Activated CD4-positive, alpha-beta T cell treated with anti-CD3 and anti-CD28 coated beads for 36 hours (primary cell): ENCODE measurements at regions not wholly inside any gene's neighbourhood (a gene's known extent, or its start where the extent isn't known, plus 50 kb on each side); places are given as distances from the start of the nearest gene placed in this dataset.

ENCODE experiments used
- ATAC-seq: fragments of 200-7000 bp; cut with Tn5 transposase; one replicate; pipeline ENCODE4 v1.10.0; 2021; ENCODE audit warnings: mild to moderate bottlenecking, moderate library complexity
- CTCF ChIA-PET: fragments of 350-600 bp; sonication (Branson Sonifier 250); formaldehyde crosslinking; loops from one replicate; lab custom pipeline; 2021; ENCODE audit warnings: antibody characterized with exemption; lab: Charles Lee
- POLR2A ChIA-PET: fragments of 350-600 bp; sonication (Branson Sonifier 250); formaldehyde crosslinking; loops from one replicate; lab custom pipeline; 2021; ENCODE audit warnings: antibody characterized with exemption, inconsistent platforms; lab: Charles Lee
- DNase-seq: peaks from one replicate; pipeline ENCODE4 v3.0.0-alpha.2; 2020
- H3K27ac Mint-ChIP-seq: one replicate; pipeline ENCODE4 v1.8.0; 2021; ENCODE audit warnings: mixed read lengths
- H3K27me3 Mint-ChIP-seq: one replicate; pipeline ENCODE4 v1.8.0; 2021; ENCODE audit warnings: mixed read lengths
- H3K36me3 Mint-ChIP-seq: one replicate; pipeline ENCODE4 v1.8.0; 2021; ENCODE audit warnings: low read depth, mixed read lengths
- H3K4me1 Mint-ChIP-seq: one replicate; pipeline ENCODE4 v1.8.0; 2021; ENCODE audit warnings: mixed read lengths
- H3K4me3 Mint-ChIP-seq: one replicate; pipeline ENCODE4 v1.8.0; 2021; ENCODE audit warnings: mild to moderate bottlenecking, moderate library complexity, mixed read lengths
- H3K9me3 Mint-ChIP-seq: one replicate; pipeline ENCODE4 v1.8.0; 2021; ENCODE audit warnings: low read depth, mixed read lengths
- intact Hi-C, 2 experiments: fragments of 100-400 bp; cut with DNase I in 1 of 2; cut with micrococcal nuclease in 1 of 2; formaldehyde crosslinking; loops; one replicate each; pipeline versions ENCODE4 v1.14.2 to v1.15.1; 2022 to 2024; cut with DNase I, micrococcal nuclease

DNA sequence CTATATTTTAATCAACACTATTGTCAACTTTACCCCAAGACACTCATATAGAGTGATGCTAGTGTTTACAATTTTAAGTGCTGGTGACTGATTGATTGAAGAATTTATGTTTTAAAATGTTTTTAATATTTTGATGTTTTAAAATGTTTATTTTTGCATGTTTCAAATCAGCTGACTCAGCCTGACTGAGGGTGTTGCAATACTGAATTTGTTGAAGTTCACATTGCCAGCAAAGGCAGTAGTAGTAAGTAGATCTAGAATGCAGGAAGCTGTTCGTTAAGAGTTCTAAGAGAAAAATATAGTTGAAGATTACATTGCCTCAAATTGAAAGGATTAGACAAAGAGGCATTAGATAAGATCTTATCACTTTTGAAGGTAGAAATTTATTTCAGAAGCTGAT is 977.6 kb downstream of the IGSF11 start:
- H3K9me3 Mint-ChIP-seq, result peaks cover 9% of the 10 kb centered on the region
- DNase-seq, result no peak
- no peak for ATAC-seq
- H3K27me3 Mint-ChIP-seq, result no peaks in the 10 kb centered on the region
- H3K27ac Mint-ChIP-seq, result no peak overlapping the region
- ChIA-PET POLR2A (no interaction called here), CTCF (no interaction called here)
- intact Hi-C loops, result no loop called here
- no peak overlapping the region for H3K4me3 Mint-ChIP-seq
- H3K36me3 Mint-ChIP-seq, result no peaks in the 10 kb centered on the region
- H3K4me1 Mint-ChIP-seq, result no peaks in the 10 kb centered on the region

DNA sequence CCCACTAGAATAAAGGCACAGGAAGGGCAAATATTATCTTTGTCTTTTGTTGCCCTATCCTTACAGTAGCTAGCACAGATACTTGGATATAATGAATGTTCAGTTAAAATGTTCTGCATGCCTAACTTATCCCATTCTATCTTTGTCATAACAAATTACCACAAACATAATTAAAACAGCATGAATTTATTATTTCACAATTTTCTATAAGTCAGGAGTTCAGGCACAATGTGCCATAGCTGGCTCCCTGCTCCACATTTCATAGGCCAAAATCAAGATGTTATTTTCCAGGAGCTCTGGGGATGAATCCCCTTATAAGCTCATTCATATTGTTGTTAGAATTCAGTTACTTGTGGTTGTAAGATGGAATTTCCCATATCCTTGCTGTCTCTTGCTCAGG is 975.5 kb downstream of the IGSF11 start:
- no peaks in the 10 kb centered on the region for H3K36me3 Mint-ChIP-seq
- ChIA-PET CTCF (no interaction called here), POLR2A (no interaction called here)
- ATAC-seq, result no peak
- DNase-seq, result no peak
- H3K4me1 Mint-ChIP-seq, result no peaks in the 10 kb centered on the region
- H3K4me3 Mint-ChIP-seq, result no peak overlapping the region
- H3K27ac Mint-ChIP-seq, result no peak overlapping the region
- no peaks in the 10 kb centered on the region for H3K27me3 Mint-ChIP-seq
- intact Hi-C loops, result no loop called here
- H3K9me3 Mint-ChIP-seq, result peaks cover 10% of the 10 kb centered on the region

DNA sequence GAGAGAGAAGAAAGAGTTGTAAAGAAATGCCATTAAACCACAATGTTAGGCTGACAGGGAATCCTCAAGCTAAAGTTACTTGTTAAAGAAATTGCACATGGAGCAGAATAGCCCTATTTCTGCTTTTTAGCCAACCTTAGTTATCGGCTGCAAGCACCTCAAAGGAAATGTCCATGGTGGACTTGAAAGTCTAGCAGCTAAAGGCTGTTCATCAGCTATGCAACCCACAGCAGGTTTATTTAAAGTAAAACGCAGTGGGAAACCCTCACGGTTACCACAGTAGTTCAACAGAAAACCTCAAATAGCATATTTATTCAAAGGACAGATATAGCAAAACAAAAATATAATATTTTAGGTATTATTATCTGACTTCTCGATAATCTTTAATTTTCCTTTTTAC is 967.2 kb downstream of the IGSF11 start:
- ChIA-PET POLR2A (no interaction called here), CTCF (no interaction called here)
- no peaks in the 10 kb centered on the region for H3K4me1 Mint-ChIP-seq
- no peaks in the 10 kb centered on the region for H3K27me3 Mint-ChIP-seq
- no peak overlapping the region for H3K4me3 Mint-ChIP-seq
- H3K9me3 Mint-ChIP-seq, result peaks cover 16% of the 10 kb centered on the region
- DNase-seq (no peak), ATAC-seq (no peak)
- intact Hi-C loops, result no loop called here
- no peak overlapping the region for H3K27ac Mint-ChIP-seq
- no peaks in the 10 kb centered on the region for H3K36me3 Mint-ChIP-seq

DNA sequence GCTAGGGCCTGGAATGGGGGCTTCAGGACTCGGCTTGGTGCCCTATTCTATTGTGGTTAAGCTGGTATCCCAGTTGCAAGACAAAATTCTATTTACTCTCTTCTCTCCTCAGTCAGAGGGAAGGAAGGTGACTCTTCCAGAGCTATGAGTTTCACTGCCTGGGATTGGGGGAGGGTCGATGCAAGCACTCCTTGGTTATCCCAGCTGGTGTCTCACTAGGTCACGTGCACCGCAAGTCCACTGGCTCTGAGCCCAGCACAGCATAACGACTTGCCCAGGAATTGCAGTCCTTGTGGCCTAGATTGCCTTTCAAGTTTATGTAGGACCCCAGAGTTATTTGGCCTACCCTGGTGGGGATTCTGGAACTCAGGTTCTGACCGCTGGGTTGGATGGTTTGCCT is 958.8 kb downstream of the IGSF11 start:
- CTCF ChIA-PET, result no interaction called here
- ATAC-seq (no peak), DNase-seq (no peak)
- peaks cover 12% of the 10 kb centered on the region for H3K9me3 Mint-ChIP-seq
- H3K27me3 Mint-ChIP-seq, result no peaks in the 10 kb centered on the region
- no peak overlapping the region for H3K4me3 Mint-ChIP-seq
- POLR2A ChIA-PET, result no interaction called here
- no peaks in the 10 kb centered on the region for H3K36me3 Mint-ChIP-seq
- H3K27ac Mint-ChIP-seq, result no peak overlapping the region
- H3K4me1 Mint-ChIP-seq, result no peaks in the 10 kb centered on the region
- intact Hi-C loops, result no loop called here

DNA sequence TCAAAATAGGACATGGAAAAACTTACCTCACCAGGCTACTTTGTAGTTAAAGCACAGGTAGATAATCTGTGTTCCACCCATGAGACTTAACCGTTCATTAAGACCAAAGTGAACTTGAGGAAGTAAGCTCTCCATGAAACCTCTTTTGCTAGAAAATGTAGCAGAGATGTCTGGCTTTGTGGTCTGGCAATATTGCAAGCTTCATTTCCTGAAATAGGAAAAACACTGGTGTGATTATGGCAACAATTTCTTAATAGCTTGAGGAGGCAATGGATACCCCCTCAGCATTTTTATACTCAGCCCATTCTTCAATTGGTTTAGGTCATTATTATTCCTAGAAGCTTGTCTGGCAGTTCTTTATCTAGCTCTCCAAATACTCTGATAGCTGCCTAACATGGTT is 957.3 kb downstream of the IGSF11 start:
- Mint-ChIP-seq H3K27ac (no peak overlapping the region), H3K27me3 (no peaks in the 10 kb centered on the region), H3K36me3 (no peaks in the 10 kb centered on the region), H3K4me3 (no peak overlapping the region), H3K4me1 (no peaks in the 10 kb centered on the region), H3K9me3 (peaks cover 13% of the 10 kb centered on the region)
- ATAC-seq (no peak), DNase-seq (no peak)
- intact Hi-C loops, result no loop called here
- CTCF ChIA-PET, result no interaction called here
- POLR2A ChIA-PET, result no interaction called here

DNA sequence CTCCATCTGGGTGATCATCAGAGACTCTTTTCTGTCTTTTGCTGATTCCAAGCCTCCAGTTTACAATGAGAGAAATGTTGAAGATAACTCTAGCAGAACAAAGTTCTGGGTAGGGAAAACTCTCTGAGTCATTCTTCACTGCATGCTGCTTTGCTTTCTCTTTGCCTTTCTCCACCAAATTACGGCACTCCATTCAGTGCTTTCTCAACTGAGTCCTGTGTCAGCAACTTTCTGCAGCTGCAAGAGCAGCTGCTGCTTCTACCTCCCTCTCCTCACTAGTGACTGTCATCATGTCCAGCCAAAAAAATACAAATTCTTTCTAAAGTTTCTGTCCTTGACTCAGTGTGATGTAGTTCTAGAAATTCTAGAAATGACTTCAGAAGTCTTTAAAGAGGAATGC is 953.8 kb downstream of the IGSF11 start:
- H3K36me3 Mint-ChIP-seq, result no peaks in the 10 kb centered on the region
- POLR2A ChIA-PET, result no interaction called here
- CTCF ChIA-PET, result no interaction called here
- H3K27me3 Mint-ChIP-seq, result no peaks in the 10 kb centered on the region
- ATAC-seq (no peak), DNase-seq (no peak)
- H3K9me3 Mint-ChIP-seq, result peaks cover 8% of the 10 kb centered on the region
- no peak overlapping the region for H3K4me3 Mint-ChIP-seq
- no peaks in the 10 kb centered on the region for H3K4me1 Mint-ChIP-seq
- intact Hi-C loops, result no loop called here
- H3K27ac Mint-ChIP-seq, result no peak overlapping the region

DNA sequence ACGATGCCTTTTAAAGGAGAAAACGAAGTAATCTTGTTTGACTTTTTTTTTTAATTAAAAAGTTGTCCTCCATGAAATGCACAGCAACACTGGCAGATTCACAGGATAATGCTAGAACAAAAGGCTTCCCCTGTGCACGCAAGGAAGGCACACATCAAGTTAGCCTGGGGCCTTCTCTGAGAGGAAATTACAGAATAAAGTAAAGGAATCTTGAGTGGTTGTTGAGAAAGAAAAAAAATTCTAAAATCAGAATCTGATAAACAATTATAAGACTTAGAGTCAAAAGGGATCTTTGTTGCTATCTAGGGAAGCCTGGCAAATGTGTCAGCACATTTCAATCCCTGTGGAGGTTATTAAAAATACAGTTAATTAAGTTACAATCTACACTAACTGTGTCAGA is 946.0 kb downstream of the IGSF11 start:
- no peaks in the 10 kb centered on the region for H3K4me1 Mint-ChIP-seq
- no peaks in the 10 kb centered on the region for H3K27me3 Mint-ChIP-seq
- peaks cover 21% of the 10 kb centered on the region for H3K9me3 Mint-ChIP-seq
- ChIA-PET CTCF (no interaction called here), POLR2A (no interaction called here)
- no peak overlapping the region for H3K4me3 Mint-ChIP-seq
- ATAC-seq, result no peak
- H3K27ac Mint-ChIP-seq, result no peak overlapping the region
- intact Hi-C loops, result no loop called here
- no peak for DNase-seq
- H3K36me3 Mint-ChIP-seq, result no peaks in the 10 kb centered on the region

DNA sequence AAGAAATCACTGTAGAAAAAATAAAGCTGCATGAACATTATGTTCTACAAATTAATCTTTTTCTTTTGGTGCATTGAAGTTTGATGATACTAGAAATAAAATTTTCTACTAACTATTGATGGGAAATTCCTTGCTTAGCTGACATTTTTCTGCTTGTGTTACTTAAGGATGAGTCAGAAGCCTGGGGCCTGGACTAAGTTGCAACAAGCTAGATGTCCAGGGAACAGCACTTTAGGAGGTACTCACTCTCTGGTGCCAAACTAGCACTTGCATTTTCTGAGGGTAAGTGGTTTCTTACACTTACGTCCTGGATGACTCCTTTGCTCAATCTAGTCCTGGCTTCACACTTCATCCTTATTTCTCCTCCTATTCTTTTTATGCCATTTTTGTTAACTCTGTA is 945.1 kb downstream of the IGSF11 start:
- Mint-ChIP-seq H3K27ac (no peak overlapping the region), H3K9me3 (peaks cover 20% of the 10 kb centered on the region), H3K4me3 (no peak overlapping the region), H3K27me3 (no peaks in the 10 kb centered on the region), H3K36me3 (no peaks in the 10 kb centered on the region), H3K4me1 (no peaks in the 10 kb centered on the region)
- no peak for ATAC-seq
- intact Hi-C loops, result no loop called here
- ChIA-PET POLR2A (no interaction called here), CTCF (no interaction called here)
- no peak for DNase-seq

DNA sequence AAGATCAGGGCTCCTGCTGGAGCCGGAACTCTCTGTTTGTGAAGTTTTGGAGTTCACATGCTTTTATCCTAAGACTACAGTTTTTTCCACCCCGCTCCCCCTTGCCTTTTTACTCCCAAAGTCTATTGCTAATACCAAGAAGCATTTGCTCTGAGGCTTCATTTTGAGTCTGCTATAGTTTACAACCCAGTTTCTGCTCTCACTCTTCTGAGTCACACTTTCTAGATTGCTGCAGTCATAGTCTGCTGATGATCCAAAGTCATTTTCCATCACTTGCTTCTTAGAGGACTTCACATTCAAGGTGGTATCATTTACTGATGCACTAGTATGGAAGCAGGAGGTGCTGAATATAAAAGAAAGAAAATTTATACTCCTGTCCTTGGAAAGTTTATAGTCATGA is 937.4 kb downstream of the IGSF11 start:
- no peak for DNase-seq
- POLR2A ChIA-PET, result no interaction called here
- peaks cover 2% of the 10 kb centered on the region for H3K36me3 Mint-ChIP-seq
- intact Hi-C loops, result no loop called here
- H3K4me3 Mint-ChIP-seq, result no peak overlapping the region
- CTCF ChIA-PET, result no interaction called here
- no peaks in the 10 kb centered on the region for H3K27me3 Mint-ChIP-seq
- peaks cover 20% of the 10 kb centered on the region for H3K9me3 Mint-ChIP-seq
- no peak for ATAC-seq
- H3K27ac Mint-ChIP-seq, result no peak overlapping the region
- no peaks in the 10 kb centered on the region for H3K4me1 Mint-ChIP-seq

DNA sequence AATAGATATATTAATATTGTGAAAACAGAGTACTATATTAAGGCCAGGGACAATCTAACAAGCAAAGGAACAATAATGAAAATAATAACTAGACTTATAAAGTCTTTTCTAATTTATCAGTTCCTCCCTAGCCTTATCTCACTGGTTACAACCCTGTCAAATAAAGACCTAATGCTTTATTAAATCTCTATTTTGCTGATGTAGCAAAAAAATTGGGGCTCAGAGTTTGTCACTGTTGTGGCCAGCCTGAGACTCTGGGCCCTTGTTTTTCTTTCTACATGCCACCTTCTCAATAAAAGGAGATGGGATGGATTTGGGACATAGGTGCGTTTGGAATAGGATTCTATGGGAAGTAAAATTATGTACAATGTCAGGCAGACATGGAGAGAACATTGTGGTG is 937.0 kb downstream of the IGSF11 start:
- Mint-ChIP-seq H3K4me3 (no peak overlapping the region), H3K27me3 (no peaks in the 10 kb centered on the region), H3K36me3 (peaks cover 2% of the 10 kb centered on the region), H3K27ac (no peak overlapping the region), H3K9me3 (peaks cover 15% of the 10 kb centered on the region), H3K4me1 (no peaks in the 10 kb centered on the region)
- ChIA-PET POLR2A (no interaction called here), CTCF (no interaction called here)
- no peak for DNase-seq
- intact Hi-C loops, result no loop called here
- ATAC-seq, result no peak

DNA sequence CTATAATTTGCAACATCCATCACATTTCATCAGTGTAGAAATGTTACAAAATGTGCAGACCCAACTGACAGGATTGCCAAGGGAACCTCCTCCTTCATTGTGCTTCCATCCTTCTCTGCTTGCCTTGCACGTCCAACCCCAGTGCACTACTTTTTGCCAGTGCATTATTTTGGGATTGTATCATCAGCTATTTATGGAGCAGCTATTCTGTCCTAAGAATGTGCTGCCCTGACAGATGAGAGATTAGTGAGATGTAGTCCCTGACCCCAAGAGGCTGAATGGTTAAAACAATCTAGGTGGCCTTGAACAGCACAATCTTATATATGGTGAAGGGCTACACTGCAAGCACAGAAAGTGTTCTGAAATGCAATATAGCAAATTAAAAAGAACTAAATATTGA is 935.8 kb downstream of the IGSF11 start:
- Mint-ChIP-seq H3K4me3 (no peak overlapping the region), H3K9me3 (peaks cover 9% of the 10 kb centered on the region), H3K36me3 (peaks cover 2% of the 10 kb centered on the region), H3K27me3 (no peaks in the 10 kb centered on the region), H3K4me1 (no peaks in the 10 kb centered on the region), H3K27ac (no peak overlapping the region)
- ChIA-PET CTCF (no interaction called here), POLR2A (no interaction called here)
- no peak for DNase-seq
- ATAC-seq, result no peak
- intact Hi-C loops, result no loop called here

DNA sequence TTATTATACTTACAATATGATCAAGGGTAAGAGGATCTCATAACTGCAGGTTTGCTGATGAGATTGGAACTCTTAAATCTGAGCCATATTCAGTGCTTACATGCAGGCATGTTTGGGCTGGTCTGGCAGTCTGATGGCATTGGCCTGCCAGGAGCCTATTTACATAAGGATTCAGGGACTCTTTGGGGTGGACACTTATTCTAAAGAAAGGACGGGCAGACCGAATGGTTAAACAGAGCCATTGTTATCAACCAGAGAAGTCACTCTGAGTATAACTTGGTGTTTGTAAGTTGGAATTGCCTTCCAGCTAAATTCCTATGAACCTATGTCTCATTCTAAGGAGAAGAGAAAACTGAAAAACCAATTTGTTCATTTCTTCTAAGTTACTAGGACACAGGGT is 932.8 kb downstream of the IGSF11 start:
- H3K4me3 Mint-ChIP-seq, result no peak overlapping the region
- H3K9me3 Mint-ChIP-seq, result peaks cover 5% of the 10 kb centered on the region
- H3K27ac Mint-ChIP-seq, result no peak overlapping the region
- no peaks in the 10 kb centered on the region for H3K36me3 Mint-ChIP-seq
- intact Hi-C loops, result no loop called here
- ChIA-PET POLR2A (no interaction called here), CTCF (no interaction called here)
- DNase-seq (no peak), ATAC-seq (no peak)
- H3K27me3 Mint-ChIP-seq, result no peaks in the 10 kb centered on the region
- H3K4me1 Mint-ChIP-seq, result no peaks in the 10 kb centered on the region

DNA sequence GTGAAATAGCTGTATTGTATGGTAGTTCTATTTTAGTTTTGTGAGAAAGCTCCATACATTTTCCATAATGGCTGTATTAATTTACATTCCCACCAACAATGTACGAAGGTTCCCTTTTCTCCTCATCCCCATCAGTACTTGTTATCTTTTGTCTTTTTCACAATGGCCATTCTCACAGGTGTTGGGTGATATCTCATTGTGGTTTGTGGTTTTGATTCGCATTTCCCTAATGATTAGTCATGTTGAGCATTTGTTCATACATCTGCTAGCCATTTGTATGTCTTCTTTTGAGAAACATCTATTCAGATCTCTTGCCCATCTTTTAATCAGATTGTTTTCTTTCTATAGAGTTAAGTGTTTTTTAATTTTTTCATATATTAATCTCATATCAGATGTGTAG is 931.9 kb downstream of the IGSF11 start:
- Mint-ChIP-seq H3K27me3 (no peaks in the 10 kb centered on the region), H3K9me3 (peaks cover 5% of the 10 kb centered on the region), H3K27ac (no peak overlapping the region), H3K4me3 (no peak overlapping the region), H3K4me1 (no peaks in the 10 kb centered on the region), H3K36me3 (no peaks in the 10 kb centered on the region)
- intact Hi-C loops, result no loop called here
- ChIA-PET CTCF (no interaction called here), POLR2A (no interaction called here)
- DNase-seq (no peak), ATAC-seq (no peak)
